OCI-LY3 (cell line): ENCODE measurements at regions not wholly inside any gene's neighbourhood (a gene's known extent, or its start where the extent isn't known, plus 50 kb on each side); places are given as distances from the start of the nearest gene placed in this dataset.

ENCODE experiments used
- EZH2phosphoT487 ChIP-seq: fragments of 200-600 bp; shearing (Covaris generic); IDR thresholded peaks from 2 replicates; pipeline ENCODE4 v1.6.1; 2018; ENCODE audit warnings: antibody characterized with exemption, mixed run types, low read depth
- TF ChIP-seq, protein P1 (sequence below): fragments of 200-600, 300-600 bp; sonication (generic); IDR thresholded peaks from 2 replicates; pipeline ENCODE4 v1.5.1; 2014; ENCODE audit warnings: antibody characterized with exemption, low read length, low read depth

DNA sequence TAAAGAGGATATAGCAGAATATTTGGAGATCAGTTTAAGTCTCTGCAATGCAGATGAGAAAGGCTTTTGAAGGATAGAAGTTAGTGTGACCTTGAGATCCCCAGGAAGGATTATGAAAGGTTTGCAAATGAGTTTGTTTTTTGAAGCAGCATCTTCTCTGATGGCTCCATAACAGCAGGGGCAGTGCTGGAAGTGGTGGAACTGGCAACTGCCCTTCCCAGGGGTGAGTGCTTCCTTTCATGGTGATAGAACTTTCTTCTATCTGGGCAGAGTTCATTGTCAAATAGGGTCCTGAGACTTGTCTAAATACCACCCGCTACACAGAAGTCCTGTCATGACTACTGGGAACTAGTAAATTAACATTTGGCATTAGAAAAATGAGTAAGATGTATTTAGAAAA, 314.2 kb upstream of the MCTP2 start:
- TF ChIP-seq, protein P1, sequence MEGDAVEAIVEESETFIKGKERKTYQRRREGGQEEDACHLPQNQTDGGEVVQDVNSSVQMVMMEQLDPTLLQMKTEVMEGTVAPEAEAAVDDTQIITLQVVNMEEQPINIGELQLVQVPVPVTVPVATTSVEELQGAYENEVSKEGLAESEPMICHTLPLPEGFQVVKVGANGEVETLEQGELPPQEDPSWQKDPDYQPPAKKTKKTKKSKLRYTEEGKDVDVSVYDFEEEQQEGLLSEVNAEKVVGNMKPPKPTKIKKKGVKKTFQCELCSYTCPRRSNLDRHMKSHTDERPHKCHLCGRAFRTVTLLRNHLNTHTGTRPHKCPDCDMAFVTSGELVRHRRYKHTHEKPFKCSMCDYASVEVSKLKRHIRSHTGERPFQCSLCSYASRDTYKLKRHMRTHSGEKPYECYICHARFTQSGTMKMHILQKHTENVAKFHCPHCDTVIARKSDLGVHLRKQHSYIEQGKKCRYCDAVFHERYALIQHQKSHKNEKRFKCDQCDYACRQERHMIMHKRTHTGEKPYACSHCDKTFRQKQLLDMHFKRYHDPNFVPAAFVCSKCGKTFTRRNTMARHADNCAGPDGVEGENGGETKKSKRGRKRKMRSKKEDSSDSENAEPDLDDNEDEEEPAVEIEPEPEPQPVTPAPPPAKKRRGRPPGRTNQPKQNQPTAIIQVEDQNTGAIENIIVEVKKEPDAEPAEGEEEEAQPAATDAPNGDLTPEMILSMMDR: no peak
- no peak for TF ChIP-seq EZH2phosphoT487
